ENCODE measurements at regions not wholly inside any gene's neighbourhood (a gene's known extent, or its start where the extent isn't known, plus 50 kb on each side); places are given as distances from the start of the nearest gene placed in this dataset.

DNA sequence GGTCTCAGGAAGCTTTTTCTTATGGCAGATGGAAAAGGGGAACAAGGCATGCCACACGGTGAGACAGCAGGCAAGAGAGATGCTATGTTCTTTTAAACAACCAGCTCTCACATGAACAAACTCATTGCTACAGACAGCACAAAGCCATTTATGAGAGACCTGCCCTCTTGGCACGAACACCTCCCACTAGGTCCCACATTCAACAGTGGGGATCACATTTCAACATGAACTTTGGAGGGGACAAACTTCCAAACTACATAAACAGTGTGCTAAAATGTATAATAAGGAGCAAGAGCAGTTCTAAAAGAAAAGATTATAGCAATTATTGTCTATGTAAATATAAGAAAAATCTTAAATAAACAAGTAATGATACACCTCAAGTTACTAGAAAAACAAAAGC lies 391.8 kb upstream of the CPXCR1 start:
- no peak overlapping the region for H3K4me3 ChIP-seq (ENCODE audit: low read depth, low read length)
- no peak for DNase-seq (ENCODE audit: low read depth)
- TF ChIP-seq, protein P1, sequence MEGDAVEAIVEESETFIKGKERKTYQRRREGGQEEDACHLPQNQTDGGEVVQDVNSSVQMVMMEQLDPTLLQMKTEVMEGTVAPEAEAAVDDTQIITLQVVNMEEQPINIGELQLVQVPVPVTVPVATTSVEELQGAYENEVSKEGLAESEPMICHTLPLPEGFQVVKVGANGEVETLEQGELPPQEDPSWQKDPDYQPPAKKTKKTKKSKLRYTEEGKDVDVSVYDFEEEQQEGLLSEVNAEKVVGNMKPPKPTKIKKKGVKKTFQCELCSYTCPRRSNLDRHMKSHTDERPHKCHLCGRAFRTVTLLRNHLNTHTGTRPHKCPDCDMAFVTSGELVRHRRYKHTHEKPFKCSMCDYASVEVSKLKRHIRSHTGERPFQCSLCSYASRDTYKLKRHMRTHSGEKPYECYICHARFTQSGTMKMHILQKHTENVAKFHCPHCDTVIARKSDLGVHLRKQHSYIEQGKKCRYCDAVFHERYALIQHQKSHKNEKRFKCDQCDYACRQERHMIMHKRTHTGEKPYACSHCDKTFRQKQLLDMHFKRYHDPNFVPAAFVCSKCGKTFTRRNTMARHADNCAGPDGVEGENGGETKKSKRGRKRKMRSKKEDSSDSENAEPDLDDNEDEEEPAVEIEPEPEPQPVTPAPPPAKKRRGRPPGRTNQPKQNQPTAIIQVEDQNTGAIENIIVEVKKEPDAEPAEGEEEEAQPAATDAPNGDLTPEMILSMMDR (IDR thresholded peaks at IDR 0.05; ENCODE audit: insufficient read depth, low read depth, low read length, missing control alignments), result no peak

DNA sequence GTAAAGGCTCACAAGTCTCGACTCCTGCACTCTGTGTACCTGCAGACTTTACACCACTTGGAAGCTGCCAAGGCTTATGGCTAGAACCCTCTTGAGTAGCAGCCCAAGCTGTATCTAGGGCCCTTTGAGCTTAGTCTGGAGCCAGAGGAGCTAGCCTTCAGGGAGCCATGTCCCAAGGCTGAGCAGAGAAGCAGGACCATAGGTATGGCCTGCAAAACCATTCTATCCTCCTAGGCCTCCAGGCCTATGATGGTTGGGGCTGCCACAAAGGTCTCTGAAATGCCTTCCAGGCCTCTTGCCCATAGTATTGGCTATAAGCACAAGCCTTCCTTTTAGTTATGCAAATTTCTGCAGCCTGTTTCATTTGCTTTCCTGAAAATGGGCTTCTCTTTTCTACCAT lies 380.7 kb upstream of the CPXCR1 start:
- no peak overlapping the region for H3K4me3 ChIP-seq (ENCODE audit: low read depth, low read length)
- TF ChIP-seq, protein P1 (IDR thresholded peaks at IDR 0.05; ENCODE audit: insufficient read depth, low read depth, low read length, missing control alignments), result no peak

DNA sequence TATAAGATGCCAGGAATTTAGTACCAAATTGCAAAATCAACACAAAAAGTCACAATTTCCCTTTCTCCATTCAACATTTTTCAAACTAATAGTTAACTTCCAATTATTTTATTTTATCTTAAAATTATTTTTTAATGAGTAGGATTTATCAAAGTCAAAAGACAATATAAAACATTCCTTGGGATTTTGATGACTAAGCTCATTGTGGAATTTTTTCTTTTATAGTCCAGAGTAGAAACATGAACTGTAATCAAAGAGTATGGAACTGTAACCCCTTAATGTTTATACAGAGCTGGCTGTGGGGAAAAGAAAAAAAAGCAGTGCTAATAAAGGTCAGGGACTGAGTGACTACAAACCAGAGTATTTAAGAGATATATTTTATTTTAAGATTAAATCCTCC lies 368.6 kb upstream of the CPXCR1 start:
- TF ChIP-seq, protein P1 (IDR thresholded peaks at IDR 0.05; ENCODE audit: insufficient read depth, low read depth, low read length, missing control alignments), result no peak
- no peak overlapping the region for H3K4me3 ChIP-seq (ENCODE audit: low read depth, low read length)
- no peak for DNase-seq (ENCODE audit: low read depth)

More for the DNA sequence above, 380.7 kb upstream of the CPXCR1 start:
- DNase-seq (ENCODE audit: low read depth), result no peak

DNA sequence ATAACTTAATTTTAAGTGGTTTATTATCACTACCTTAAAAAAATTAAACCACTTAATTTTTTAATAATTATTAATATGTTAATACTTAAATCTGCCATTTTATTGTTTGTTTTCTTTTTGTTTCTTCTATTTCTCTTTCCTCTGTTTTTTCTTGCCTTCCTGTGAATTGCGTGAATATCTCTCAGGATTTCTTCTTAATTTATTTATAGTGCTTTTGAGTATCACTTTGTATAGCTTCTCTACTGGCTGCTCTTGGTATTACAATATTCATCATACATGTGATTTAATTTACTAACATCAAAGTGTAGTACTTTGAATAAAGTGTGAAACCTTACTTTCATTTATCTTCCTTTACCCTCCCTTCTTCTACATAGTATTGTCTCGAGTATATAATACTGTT lies 349.5 kb upstream of the CPXCR1 start:
- no peak for DNase-seq (ENCODE audit: low read depth)
- H3K4me3 ChIP-seq (ENCODE audit: low read depth, low read length), result no peak overlapping the region
- TF ChIP-seq, protein P1 (IDR thresholded peaks at IDR 0.05; ENCODE audit: insufficient read depth, low read depth, low read length, missing control alignments), result no peak

DNA sequence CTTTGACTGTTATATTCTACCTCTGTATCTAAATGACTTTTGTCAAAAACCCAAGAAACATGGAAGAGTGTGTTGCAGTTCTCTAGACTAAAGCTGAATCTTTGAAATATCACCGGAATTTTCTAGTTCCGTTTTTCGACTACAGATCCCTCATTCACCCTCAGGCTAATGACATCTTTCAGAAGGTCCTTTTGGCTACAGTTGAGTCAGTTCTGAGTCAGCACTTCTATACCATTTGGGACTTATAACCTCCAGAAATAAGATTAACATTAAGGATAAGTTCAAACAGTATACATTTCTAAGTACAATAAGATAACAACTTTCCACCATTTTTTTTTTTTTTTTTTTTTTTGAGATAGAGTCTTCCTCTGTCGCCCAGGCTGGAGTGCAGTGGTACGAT lies 331.0 kb upstream of the CPXCR1 start:
- DNase-seq (ENCODE audit: low read depth), result no peak
- TF ChIP-seq, protein P1 (IDR thresholded peaks at IDR 0.05; ENCODE audit: insufficient read depth, low read depth, low read length, missing control alignments), result no peak
- no peak overlapping the region for H3K4me3 ChIP-seq (ENCODE audit: low read depth, low read length)

DNA sequence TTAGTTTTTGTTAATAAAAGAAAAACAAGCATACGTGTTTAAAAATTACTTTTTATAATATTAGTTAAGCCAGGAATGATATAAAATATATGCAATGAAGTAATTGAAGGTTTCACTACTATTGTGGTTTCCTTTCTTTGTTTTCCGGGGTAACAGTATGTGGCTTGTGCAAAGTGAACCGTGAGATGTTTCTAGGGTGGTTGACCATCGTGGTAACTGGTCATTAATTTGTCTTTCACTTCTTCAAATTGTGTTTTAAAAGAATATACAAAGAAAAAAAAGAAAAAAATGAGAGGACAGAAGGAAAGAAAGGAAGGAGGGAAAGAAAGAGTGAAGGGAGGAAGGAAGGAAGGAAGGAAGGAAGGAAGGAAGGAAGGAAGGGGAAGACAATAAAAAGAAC lies 330.1 kb upstream of the CPXCR1 start:
- TF ChIP-seq, protein P1 (IDR thresholded peaks at IDR 0.05; ENCODE audit: insufficient read depth, low read depth, low read length, missing control alignments), result no peak
- no peak for DNase-seq (ENCODE audit: low read depth)
- H3K4me3 ChIP-seq (ENCODE audit: low read depth, low read length), result no peak overlapping the region

DNA sequence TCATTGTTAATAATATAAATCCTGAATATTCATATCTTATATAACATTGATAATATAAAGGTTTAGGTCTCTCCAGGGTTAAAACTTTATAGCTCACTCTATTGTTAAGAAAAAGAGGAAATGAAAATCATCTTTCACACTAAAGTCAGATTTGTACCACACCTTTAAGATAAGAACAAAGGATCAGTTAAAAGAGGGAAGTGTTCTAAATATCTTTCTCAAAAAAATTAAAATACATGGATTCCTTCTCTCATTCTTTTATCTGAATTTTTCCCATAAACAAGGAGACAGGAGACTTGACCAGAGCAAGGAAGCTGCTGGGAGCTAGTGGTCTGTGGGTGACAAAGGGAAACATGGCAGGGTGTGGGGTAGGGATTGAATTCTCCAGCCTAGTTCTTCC lies 323.0 kb upstream of the CPXCR1 start:
- H3K4me3 ChIP-seq (ENCODE audit: low read depth, low read length), result no peak overlapping the region
- DNase-seq (ENCODE audit: low read depth), result no peak
- TF ChIP-seq, protein P1 (IDR thresholded peaks at IDR 0.05; ENCODE audit: insufficient read depth, low read depth, low read length, missing control alignments), result no peak

All from GM12865 (cell line).